ENCODE measurements at regions not wholly inside any gene's neighbourhood (a gene's known extent, or its start where the extent isn't known, plus 50 kb on each side); places are given as distances from the start of the nearest gene placed in this dataset.

- TF ChIP-seq GABPA (IDR thresholded peaks at IDR 0.05; ENCODE audit: low read depth), result no peak
- TF ChIP-seq REST (IDR thresholded peaks at IDR 0.05; ENCODE audit: insufficient replicate concordance, low read depth), result no peak
- no peak for TF ChIP-seq POLR2AphosphoS5 (IDR thresholded peaks at IDR 0.05; ENCODE audit: low read depth)
- no peak for TF ChIP-seq CTCF (IDR thresholded peaks at IDR 0.05; ENCODE audit: insufficient read depth, low read length)
- no peak for TF ChIP-seq SPI1 (IDR thresholded peaks at IDR 0.05; ENCODE audit: borderline replicate concordance, low read depth)
- DNase-seq (ENCODE audit: low read depth in 1 of 2, low spot score in 1 of 2), result no peak
- no peaks in the 10 kb centered on the region for H3K27me3 ChIP-seq (ENCODE audit: insufficient read depth, poor library complexity, severe bottlenecking)
- no peak overlapping the region for H3K27ac ChIP-seq (replicated peaks)
- no peak overlapping the region for H3K4me3 ChIP-seq (replicated peaks; ENCODE audit: insufficient read depth, low read length)
These were observed 1752.0 kb upstream of the TENM3 start for GRCh38 chr4:180491210-180491609.

- no peak for DNase-seq (ENCODE audit: low read depth in 1 of 2, low spot score in 1 of 2)
- H3K4me3 ChIP-seq (replicated peaks; ENCODE audit: insufficient read depth, low read length), result no peak overlapping the region
- TF ChIP-seq POLR2AphosphoS5 (IDR thresholded peaks at IDR 0.05; ENCODE audit: low read depth) (no peak), GABPA (IDR thresholded peaks at IDR 0.05; ENCODE audit: low read depth) (no peak), SPI1 (IDR thresholded peaks at IDR 0.05; ENCODE audit: borderline replicate concordance, low read depth) (no peak)
- no peak overlapping the region for H3K27ac ChIP-seq (replicated peaks)
- H3K27me3 ChIP-seq (ENCODE audit: insufficient read depth, poor library complexity, severe bottlenecking), result no peaks in the 10 kb centered on the region
These were observed 1749.9 kb upstream of the TENM3 start for GRCh38 chr4:180493299-180493698.

GRCh38 chr4:180500154-180500553, 1743.0 kb upstream of the TENM3 start:
- DNase-seq (ENCODE audit: low read depth in 1 of 2, low spot score in 1 of 2), result no peak
- TF ChIP-seq SPI1 (IDR thresholded peaks at IDR 0.05; ENCODE audit: borderline replicate concordance, low read depth), result no peak
- TF ChIP-seq CTCF (IDR thresholded peaks at IDR 0.05; ENCODE audit: insufficient read depth, low read length), result no peak
- no peak for TF ChIP-seq GABPA (IDR thresholded peaks at IDR 0.05; ENCODE audit: low read depth)
- no peak for TF ChIP-seq POLR2AphosphoS5 (IDR thresholded peaks at IDR 0.05; ENCODE audit: low read depth)
- no peak for TF ChIP-seq REST (IDR thresholded peaks at IDR 0.05; ENCODE audit: insufficient replicate concordance, low read depth)

GRCh38 chr4:180512801-180513475, 1730.3 kb upstream of the TENM3 start:
- Histone ChIP-seq H3K27ac (replicated peaks) (no peak overlapping the region), H3K27me3 (ENCODE audit: insufficient read depth, poor library complexity, severe bottlenecking) (no peaks in the 10 kb centered on the region), H3K4me3 (replicated peaks; ENCODE audit: insufficient read depth, low read length) (no peak overlapping the region)
- TF ChIP-seq CTCF (IDR thresholded peaks at IDR 0.05; ENCODE audit: insufficient read depth, low read length) (no peak), POLR2AphosphoS5 (IDR thresholded peaks at IDR 0.05; ENCODE audit: low read depth) (no peak), SPI1 (IDR thresholded peaks at IDR 0.05; ENCODE audit: borderline replicate concordance, low read depth) (no peak), REST (IDR thresholded peaks at IDR 0.05; ENCODE audit: insufficient replicate concordance, low read depth) (no peak), GABPA (IDR thresholded peaks at IDR 0.05; ENCODE audit: low read depth) (no peak)
- no peak for DNase-seq (ENCODE audit: low read depth in 1 of 2, low spot score in 1 of 2)

More at GRCh38 chr4:180500154-180500553, 1743.0 kb upstream of the TENM3 start:
- no peaks in the 10 kb centered on the region for H3K27me3 ChIP-seq (ENCODE audit: insufficient read depth, poor library complexity, severe bottlenecking)
- H3K4me3 ChIP-seq (replicated peaks; ENCODE audit: insufficient read depth, low read length), result no peak overlapping the region
- H3K27ac ChIP-seq (replicated peaks), result no peak overlapping the region

Measured in HL-60 (cell line).